ENCODE measurements at regions not wholly inside any gene's neighbourhood (a gene's known extent, or its start where the extent isn't known, plus 50 kb on each side); places are given as distances from the start of the nearest gene placed in this dataset.
"Not testable (repeated sequence)": the region's sequence is repeated elsewhere in the genome, so short reads cannot be mapped to it uniquely, and the experiment has no call there.

GRCh38 chr4:3596957-3597733 is 64.9 kb upstream of the LRPAP1 start:
- not testable (repeated sequence) for H3K27ac ChIP-seq (ENCODE audit: low read depth, low read length); H3K4me2 ChIP-seq (ENCODE audit: low read depth, low read length, poor library complexity, severe bottlenecking); H3K36me3 ChIP-seq (ENCODE audit: low read length); H3K9me3 ChIP-seq (ENCODE audit: insufficient read depth, low read length); H3K9me2 ChIP-seq (replicated peaks; ENCODE audit: insufficient read depth, low read length); H2AFZ ChIP-seq (ENCODE audit: low read depth, low read length, severe bottlenecking); H3F3A ChIP-seq (ENCODE audit: insufficient read depth); H3K9ac ChIP-seq (ENCODE audit: low read length); H3K79me2 ChIP-seq (ENCODE audit: insufficient read depth, low read length); H4K20me1 ChIP-seq (ENCODE audit: low read depth, low read length); H3K4me3 ChIP-seq (ENCODE audit: insufficient read depth, low read length, poor library complexity, severe bottlenecking); H3K27me3 ChIP-seq (ENCODE audit: low read length)

DNA sequence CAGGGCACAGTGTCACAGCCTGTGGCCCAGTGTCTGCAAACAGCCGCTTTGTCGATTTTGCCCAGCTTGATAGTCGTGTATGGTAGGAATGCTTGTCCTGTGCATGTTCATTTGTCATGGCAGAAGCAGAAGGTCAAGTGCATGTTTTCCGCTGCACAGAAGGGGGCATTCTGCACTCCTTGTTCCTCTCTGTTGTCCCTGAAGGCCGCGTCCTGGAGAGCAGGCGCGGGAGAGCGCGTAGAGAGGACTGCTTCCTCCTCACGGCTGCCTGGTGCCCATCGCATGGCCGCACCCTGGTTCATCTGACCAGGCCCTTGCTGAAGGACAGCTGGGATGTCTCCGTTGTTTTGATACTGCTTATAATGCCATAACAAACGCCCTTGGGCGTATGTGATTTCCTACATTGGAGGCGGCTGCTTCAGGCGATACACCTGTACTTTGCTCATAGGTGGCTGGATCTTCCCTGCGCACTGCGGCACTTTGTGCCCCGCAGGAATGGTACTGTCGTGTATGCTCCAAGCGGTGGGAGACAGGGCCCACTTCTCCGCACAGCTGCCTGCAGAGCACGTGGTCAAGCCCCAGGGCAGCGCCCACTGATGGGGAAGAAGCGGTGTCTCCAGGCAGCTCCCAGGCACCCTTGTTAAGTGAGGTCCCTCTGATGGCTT is 63.5 kb upstream of the LRPAP1 start:
- not testable (repeated sequence) for H4K20me1 ChIP-seq (ENCODE audit: low read depth, low read length); H2AFZ ChIP-seq (ENCODE audit: low read depth, low read length, severe bottlenecking); H3K27ac ChIP-seq (ENCODE audit: low read depth, low read length); H3F3A ChIP-seq (ENCODE audit: insufficient read depth); H3K9me2 ChIP-seq (replicated peaks; ENCODE audit: insufficient read depth, low read length); H3K4me3 ChIP-seq (ENCODE audit: insufficient read depth, low read length, poor library complexity, severe bottlenecking); H3K9me3 ChIP-seq (ENCODE audit: insufficient read depth, low read length); H3K4me2 ChIP-seq (ENCODE audit: low read depth, low read length, poor library complexity, severe bottlenecking); H3K9ac ChIP-seq (ENCODE audit: low read length); H3K27me3 ChIP-seq (ENCODE audit: low read length); H3K36me3 ChIP-seq (ENCODE audit: low read length); H3K79me2 ChIP-seq (ENCODE audit: insufficient read depth, low read length)

GRCh38 chr4:3594751-3595150 is 62.5 kb upstream of the LRPAP1 start:
- not testable (repeated sequence) for H3K9me2 ChIP-seq (replicated peaks; ENCODE audit: insufficient read depth, low read length); H3K27me3 ChIP-seq (ENCODE audit: low read length); H3K4me3 ChIP-seq (ENCODE audit: insufficient read depth, low read length, poor library complexity, severe bottlenecking); H2AFZ ChIP-seq (ENCODE audit: low read depth, low read length, severe bottlenecking); H4K20me1 ChIP-seq (ENCODE audit: low read depth, low read length); H3K4me2 ChIP-seq (ENCODE audit: low read depth, low read length, poor library complexity, severe bottlenecking); H3K79me2 ChIP-seq (ENCODE audit: insufficient read depth, low read length); H3K9me3 ChIP-seq (ENCODE audit: insufficient read depth, low read length); H3K9ac ChIP-seq (ENCODE audit: low read length); H3K27ac ChIP-seq (ENCODE audit: low read depth, low read length); H3F3A ChIP-seq (ENCODE audit: insufficient read depth); H3K36me3 ChIP-seq (ENCODE audit: low read length)

- not testable (repeated sequence) for H4K20me1 ChIP-seq (ENCODE audit: low read depth, low read length)
These were observed 58.0 kb upstream of the LRPAP1 start for GRCh38 chr4:3589946-3590924.

DNA sequence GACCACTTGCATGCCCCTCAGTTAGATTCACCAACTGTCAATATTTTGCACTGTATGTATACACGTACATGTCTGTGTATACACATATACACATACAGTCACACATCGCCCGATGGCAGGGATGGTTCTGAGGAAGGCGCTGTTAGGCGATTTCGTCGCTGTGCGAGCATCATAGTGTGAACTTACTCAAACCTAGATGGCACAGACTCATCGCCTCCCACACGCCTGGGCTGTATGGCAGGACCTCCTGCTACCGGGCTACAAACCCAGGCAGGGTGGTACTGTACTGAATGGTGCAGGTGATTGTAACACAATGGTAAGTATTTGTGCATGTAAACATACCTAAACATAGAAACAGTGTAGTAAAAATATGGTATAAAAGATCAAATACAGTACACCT is 57.2 kb upstream of the LRPAP1 start:
- not testable (repeated sequence) for H3K36me3 ChIP-seq (ENCODE audit: low read length); H3K27ac ChIP-seq (ENCODE audit: low read depth, low read length); H4K20me1 ChIP-seq (ENCODE audit: low read depth, low read length); H2AFZ ChIP-seq (ENCODE audit: low read depth, low read length, severe bottlenecking); H3F3A ChIP-seq (ENCODE audit: insufficient read depth); H3K4me3 ChIP-seq (ENCODE audit: insufficient read depth, low read length, poor library complexity, severe bottlenecking); H3K4me2 ChIP-seq (ENCODE audit: low read depth, low read length, poor library complexity, severe bottlenecking); H3K79me2 ChIP-seq (ENCODE audit: insufficient read depth, low read length); H3K9ac ChIP-seq (ENCODE audit: low read length); H3K9me2 ChIP-seq (replicated peaks; ENCODE audit: insufficient read depth, low read length); H3K9me3 ChIP-seq (ENCODE audit: insufficient read depth, low read length); H3K27me3 ChIP-seq (ENCODE audit: low read length)

More at GRCh38 chr4:3589946-3590924, 58.0 kb upstream of the LRPAP1 start:
- H3K36me3 ChIP-seq (ENCODE audit: low read length); H3K79me2 ChIP-seq (ENCODE audit: insufficient read depth, low read length); H3K9ac ChIP-seq (ENCODE audit: low read length); H3K9me2 ChIP-seq (replicated peaks; ENCODE audit: insufficient read depth, low read length); H3F3A ChIP-seq (ENCODE audit: insufficient read depth); H3K9me3 ChIP-seq (ENCODE audit: insufficient read depth, low read length); H3K27ac ChIP-seq (ENCODE audit: low read depth, low read length); H3K4me3 ChIP-seq (ENCODE audit: insufficient read depth, low read length, poor library complexity, severe bottlenecking); H3K4me2 ChIP-seq (ENCODE audit: low read depth, low read length, poor library complexity, severe bottlenecking); H2AFZ ChIP-seq (ENCODE audit: low read depth, low read length, severe bottlenecking); H3K27me3 ChIP-seq (ENCODE audit: low read length): not testable (repeated sequence)

DNA sequence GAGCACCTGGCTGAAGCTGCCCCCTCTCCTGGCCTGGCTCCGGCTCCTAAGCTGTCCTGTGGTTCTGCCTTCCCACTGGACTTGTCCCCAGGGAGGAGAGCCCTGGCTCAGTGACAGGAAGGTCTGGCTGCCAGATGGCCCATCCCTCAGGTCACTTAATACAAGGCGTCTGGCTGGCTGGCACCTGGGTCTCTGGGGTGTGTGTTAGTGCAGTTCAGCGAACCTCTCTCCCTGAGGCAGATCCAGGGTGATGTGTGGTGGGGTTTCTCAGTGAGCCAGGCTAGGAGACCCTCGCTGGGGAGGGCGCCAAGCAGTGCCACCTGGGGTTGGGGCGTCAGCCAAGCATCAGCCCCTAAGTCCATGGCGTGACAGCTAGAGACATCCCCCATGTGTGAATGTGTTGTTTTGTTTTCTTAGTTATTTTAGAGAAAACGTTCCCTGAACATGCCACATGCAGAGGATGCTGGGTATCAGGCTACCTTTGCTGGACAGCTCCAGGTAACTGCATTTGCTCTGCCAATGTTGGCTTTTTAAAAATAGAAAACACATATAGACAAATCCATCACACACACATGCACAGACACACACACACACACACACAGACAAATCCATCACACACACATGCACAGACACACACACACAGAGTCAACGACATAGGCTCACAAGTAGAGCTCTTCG is 56.4 kb upstream of the LRPAP1 start:
- H4K20me1 ChIP-seq (ENCODE audit: low read depth, low read length); H3F3A ChIP-seq (ENCODE audit: insufficient read depth): not testable (repeated sequence)

DNA sequence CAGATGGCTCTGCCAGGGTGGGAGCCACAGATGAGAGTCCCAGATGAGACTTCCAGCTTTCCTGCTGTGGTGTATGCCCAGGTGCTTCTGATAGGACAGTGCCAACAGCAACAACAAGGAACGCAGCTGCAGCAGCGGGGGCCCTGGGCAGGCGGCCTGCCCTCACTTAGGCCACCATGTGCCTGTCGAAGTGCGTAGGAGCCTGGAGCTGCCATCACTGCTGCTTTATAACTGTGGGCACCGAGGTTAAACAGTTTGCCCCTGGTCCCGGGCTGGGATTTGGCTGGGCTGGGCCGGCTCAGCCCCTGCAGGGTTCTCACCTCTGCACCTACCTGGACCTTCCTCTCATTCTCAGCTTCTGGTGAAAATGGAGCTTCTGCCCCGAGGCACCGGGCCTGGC is 54.4 kb upstream of the LRPAP1 start:
- not testable (repeated sequence) for H3K79me2 ChIP-seq (ENCODE audit: insufficient read depth, low read length); H4K20me1 ChIP-seq (ENCODE audit: low read depth, low read length); H3K9me3 ChIP-seq (ENCODE audit: insufficient read depth, low read length); H3K9ac ChIP-seq (ENCODE audit: low read length); H3K4me3 ChIP-seq (ENCODE audit: insufficient read depth, low read length, poor library complexity, severe bottlenecking); H2AFZ ChIP-seq (ENCODE audit: low read depth, low read length, severe bottlenecking); H3K27ac ChIP-seq (ENCODE audit: low read depth, low read length); H3K9me2 ChIP-seq (replicated peaks; ENCODE audit: insufficient read depth, low read length); H3K4me2 ChIP-seq (ENCODE audit: low read depth, low read length, poor library complexity, severe bottlenecking); H3K27me3 ChIP-seq (ENCODE audit: low read length); H3K36me3 ChIP-seq (ENCODE audit: low read length); H3F3A ChIP-seq (ENCODE audit: insufficient read depth)

More for the DNA sequence above, 56.4 kb upstream of the LRPAP1 start:
- not testable (repeated sequence) for H3K4me3 ChIP-seq (ENCODE audit: insufficient read depth, low read length, poor library complexity, severe bottlenecking); H3K27me3 ChIP-seq (ENCODE audit: low read length); H3K9me3 ChIP-seq (ENCODE audit: insufficient read depth, low read length); H3K27ac ChIP-seq (ENCODE audit: low read depth, low read length); H3K9me2 ChIP-seq (replicated peaks; ENCODE audit: insufficient read depth, low read length); H3K4me2 ChIP-seq (ENCODE audit: low read depth, low read length, poor library complexity, severe bottlenecking); H3K79me2 ChIP-seq (ENCODE audit: insufficient read depth, low read length); H3K9ac ChIP-seq (ENCODE audit: low read length); H3K36me3 ChIP-seq (ENCODE audit: low read length); H2AFZ ChIP-seq (ENCODE audit: low read depth, low read length, severe bottlenecking)

All from SU-DHL-6 (cell line).